K562 (cell line): ENCODE measurements at regions not wholly inside any gene's neighbourhood (a gene's known extent, or its start where the extent isn't known, plus 50 kb on each side); places are given as distances from the start of the nearest gene placed in this dataset.

ENCODE experiments used
- CTCF ChIP-seq, 3 experiments: IDR thresholded peaks in 2 of 3; conservative IDR thresholded peaks in 1 of 3; 2 replicates each; pipeline ENCODE4 v1.5.1; 2011 to 2012; ENCODE audit warnings: low read length in 3 of 3, mild to moderate bottlenecking in 3 of 3, control low read depth in 2 of 3, improper control_type of control experiment in 1 of 3, inconsistent platforms in 1 of 3, low read depth in 1 of 3, mixed read lengths in 1 of 3, moderate library complexity in 1 of 3; ENCODE audit not compliant: insufficient read depth in 2 of 3
- USF1 ChIP-seq: sonication (generic); formaldehyde crosslinking; IDR thresholded peaks from 2 replicates; pipeline ENCODE4 v1.9.0; 2022; ENCODE audit warnings: mild to moderate bottlenecking, missing genetic modification reagents

- TF ChIP-seq USF1 = no peak
- no peak for TF ChIP-seq CTCF (IDR thresholded peaks at IDR 0.05 in 2 of 3, conservative IDR thresholded peaks at IDR 0.05 in 1 of 3; ENCODE audit: insufficient read depth in 2 of 3, low read depth in 1 of 3, low read length in 3 of 3)
Measured at GRCh38 chr2:163800951-163801381, 65.2 kb upstream of the FIGN start.
